B cell (primary cell): ENCODE measurements at regions not wholly inside any gene's neighbourhood (a gene's known extent, or its start where the extent isn't known, plus 50 kb on each side); places are given as distances from the start of the nearest gene placed in this dataset.

Experiments used
- ATAC-seq: fragments of 200-7000 bp; cut with Tn5 transposase; one replicate; pipeline ENCODE4 v1.10.0; 2021; ENCODE audit warnings: low read depth, mild to moderate bottlenecking, moderate number of reproducible peaks, moderate library complexity
- CTCF ChIA-PET: fragments of 350-600 bp; sonication (Branson Sonifier 250); formaldehyde crosslinking; loops from one replicate; lab custom pipeline; 2021; ENCODE audit warnings: antibody characterized with exemption, inconsistent platforms; lab: Charles Lee
- POLR2A ChIA-PET: fragments of 350-600 bp; sonication (Branson Sonifier 250); formaldehyde crosslinking; loops from one replicate; lab custom pipeline; 2021; ENCODE audit warnings: antibody characterized with exemption; lab: Charles Lee
- DNase-seq: peaks from one replicate; pipeline ENCODE4 v3.0.0; 2013
- H2AFZ ChIP-seq: 2 replicates; pipeline ENCODE4 v1.6.1; 2012; ENCODE audit warnings: mild to moderate bottlenecking, low read depth, low read length; ENCODE audit not compliant: insufficient read depth, poor library complexity, severe bottlenecking
- H3K27ac ChIP-seq, 2 donors: 1 replicate in 1 of 2; 2 replicates in 1 of 2; pipeline ENCODE4 v1.5.1; 2012 to 2013; ENCODE audit warnings: low read length in 2 of 2, mild to moderate bottlenecking in 2 of 2, moderate library complexity in 1 of 2
- H3K27me3 ChIP-seq, 4 experiments: fragments of 200-600 bp in 1 of 4; sonication (generic) in 1 of 4; replicated peaks in 1 of 4; 1 replicate in 2 of 4; 2 replicates in 2 of 4; pipeline versions ENCODE4 v1.6.1 to v1.7.0; 2013 to 2016; ENCODE audit warnings: low read length in 3 of 4, mild to moderate bottlenecking in 2 of 4, mixed read lengths in 1 of 4, moderate library complexity in 1 of 4; ENCODE audit not compliant: insufficient read depth in 4 of 4, control insufficient read depth in 3 of 4; ENCODE audit errors: control extremely low read depth in 1 of 4
- H3K36me3 ChIP-seq, 2 experiments: replicated peaks in 1 of 2; 1 replicate in 1 of 2; 2 replicates in 1 of 2; pipeline versions ENCODE4 v1.6.1 to v1.7.1; 2013; ENCODE audit warnings: low read length in 1 of 2; ENCODE audit not compliant: insufficient read depth in 2 of 2, control insufficient read depth in 1 of 2; ENCODE audit errors: control extremely low read depth in 1 of 2, extremely low read depth in 1 of 2
- H3K4me1 ChIP-seq, 2 donors: fragments of 200-600 bp in 1 of 2; sonication (generic) in 1 of 2; 1 replicate in 1 of 2; 2 replicates in 1 of 2; pipeline versions ENCODE4 v1.5.1 to v1.6.1; 2013 to 2017; ENCODE audit warnings: low read length in 2 of 2; ENCODE audit not compliant: control insufficient read depth in 2 of 2, insufficient read depth in 2 of 2
- H3K4me2 ChIP-seq: replicated peaks from 2 replicates; pipeline ENCODE3; 2012; ENCODE audit warnings: mild to moderate bottlenecking, low read depth, low read length; ENCODE audit not compliant: poor library complexity, severe bottlenecking
- H3K4me3 ChIP-seq, 5 experiments: fragments of 200-600 bp in 1 of 5; sonication (generic) in 1 of 5; 1 replicate in 3 of 5; 2 replicates in 2 of 5; pipeline versions ENCODE4 v1.5.1 to v1.7.0; 2011 to 2016; ENCODE audit warnings: low read length in 4 of 5, mild to moderate bottlenecking in 4 of 5, low read depth in 2 of 5, control low read depth in 1 of 5, moderate library complexity in 1 of 5; ENCODE audit not compliant: insufficient read depth in 1 of 5; ENCODE audit errors: control extremely low read depth in 1 of 5, extremely low read depth in 1 of 5
- H3K79me2 ChIP-seq: fragments of 200-600 bp; sonication (generic); one replicate; pipeline ENCODE4 v1.6.0; 2016; ENCODE audit warnings: low read length; ENCODE audit not compliant: control insufficient read depth, insufficient read depth
- H3K9ac ChIP-seq: fragments of 200-600 bp; sonication (generic); 2 replicates; pipeline ENCODE4 v1.6.1; 2017; ENCODE audit warnings: mild to moderate bottlenecking, low read length, moderate library complexity
- H3K9me3 ChIP-seq, 3 donors: one replicate each; pipeline versions ENCODE4 v1.6.1 to v1.7.1; 2013; ENCODE audit warnings: low read length in 2 of 3; ENCODE audit not compliant: control insufficient read depth in 2 of 3, insufficient read depth in 1 of 3; ENCODE audit errors: control extremely low read depth in 1 of 3
- H4K20me1 ChIP-seq: 2 replicates; pipeline ENCODE4 v1.6.0; 2012; ENCODE audit warnings: mild to moderate bottlenecking, low read length; ENCODE audit not compliant: insufficient read depth, control insufficient read depth, poor library complexity, severe bottlenecking
- H3K27ac Mint-ChIP-seq: one replicate; pipeline ENCODE4 v1.8.0; 2021; ENCODE audit warnings: mixed read lengths
- H3K27me3 Mint-ChIP-seq: one replicate; pipeline ENCODE4 v1.8.0; 2021; ENCODE audit warnings: mixed read lengths
- H3K4me1 Mint-ChIP-seq: one replicate; pipeline ENCODE4 v1.8.0; 2021; ENCODE audit warnings: mixed read lengths
- H3K4me3 Mint-ChIP-seq: one replicate; pipeline ENCODE4 v1.8.0; 2021; ENCODE audit warnings: mixed read lengths
- H3K9me3 Mint-ChIP-seq: one replicate; pipeline ENCODE4 v1.8.0; 2022; ENCODE audit warnings: mixed read lengths; ENCODE audit not compliant: insufficient read depth
- EZH2 ChIP-seq: IDR thresholded peaks from 2 replicates; pipeline ENCODE4 v1.6.1; 2012; ENCODE audit warnings: borderline replicate concordance, low read depth, mild to moderate bottlenecking, moderate library complexity, low read length; ENCODE audit not compliant: insufficient read depth, poor library complexity, severe bottlenecking
- intact Hi-C: fragments of 100-400 bp; cut with micrococcal nuclease; formaldehyde crosslinking; loops from one replicate; pipeline ENCODE4 v1.10.0; 2022
- TF ChIP-seq, protein P1 (sequence below): fragments of 200-600 bp; IDR thresholded peaks from one replicate; pipeline ENCODE4 v1.8.0; 2022; ENCODE audit warnings: antibody characterized with exemption, mild to moderate bottlenecking

DNA sequence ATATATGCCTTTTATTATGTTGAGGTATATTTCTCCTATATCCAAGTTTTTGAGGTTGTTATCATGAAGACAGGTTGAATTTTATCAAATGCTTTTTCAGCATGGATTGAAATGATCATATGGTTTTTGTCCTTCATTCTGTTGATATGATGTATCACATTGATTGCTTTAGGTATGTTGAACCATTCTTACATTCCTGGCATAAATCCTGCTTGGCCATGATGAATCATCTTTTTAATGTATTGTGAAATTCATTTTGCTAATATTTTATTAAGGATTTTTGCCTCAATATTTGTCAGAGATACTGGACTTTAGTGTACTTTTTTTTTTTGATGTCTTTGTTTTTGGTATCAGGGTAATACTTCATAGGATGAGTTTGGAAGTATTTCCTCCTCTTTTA is 283.8 kb upstream of the C11orf87 start:
- CTCF ChIA-PET, result no interaction called here
- Histone ChIP-seq H3K4me2 (no peak overlapping the region), H3K4me3 (no peak overlapping the region), H2AFZ (no peak overlapping the region), H3K36me3 (no peaks in the 10 kb centered on the region), H3K27ac (no peak overlapping the region), H3K4me1 (no peaks in the 10 kb centered on the region), H3K79me2 (no peaks in the 10 kb centered on the region), H4K20me1 (no peaks in the 10 kb centered on the region), H3K9ac (no peak overlapping the region), H3K9me3 (peaks cover 0 to 1% (median 0%) of the 10 kb centered on the region in 3 donors), H3K27me3 (no peaks in the 10 kb centered on the region)
- H3K4me3 Mint-ChIP-seq, result no peak overlapping the region
- H3K9me3 Mint-ChIP-seq, result no peaks in the 10 kb centered on the region
- H3K4me1 Mint-ChIP-seq, result no peaks in the 10 kb centered on the region
- no peak overlapping the region for H3K27ac Mint-ChIP-seq
- TF ChIP-seq EZH2, result no peak
- TF ChIP-seq, protein P1, sequence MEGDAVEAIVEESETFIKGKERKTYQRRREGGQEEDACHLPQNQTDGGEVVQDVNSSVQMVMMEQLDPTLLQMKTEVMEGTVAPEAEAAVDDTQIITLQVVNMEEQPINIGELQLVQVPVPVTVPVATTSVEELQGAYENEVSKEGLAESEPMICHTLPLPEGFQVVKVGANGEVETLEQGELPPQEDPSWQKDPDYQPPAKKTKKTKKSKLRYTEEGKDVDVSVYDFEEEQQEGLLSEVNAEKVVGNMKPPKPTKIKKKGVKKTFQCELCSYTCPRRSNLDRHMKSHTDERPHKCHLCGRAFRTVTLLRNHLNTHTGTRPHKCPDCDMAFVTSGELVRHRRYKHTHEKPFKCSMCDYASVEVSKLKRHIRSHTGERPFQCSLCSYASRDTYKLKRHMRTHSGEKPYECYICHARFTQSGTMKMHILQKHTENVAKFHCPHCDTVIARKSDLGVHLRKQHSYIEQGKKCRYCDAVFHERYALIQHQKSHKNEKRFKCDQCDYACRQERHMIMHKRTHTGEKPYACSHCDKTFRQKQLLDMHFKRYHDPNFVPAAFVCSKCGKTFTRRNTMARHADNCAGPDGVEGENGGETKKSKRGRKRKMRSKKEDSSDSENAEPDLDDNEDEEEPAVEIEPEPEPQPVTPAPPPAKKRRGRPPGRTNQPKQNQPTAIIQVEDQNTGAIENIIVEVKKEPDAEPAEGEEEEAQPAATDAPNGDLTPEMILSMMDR, result no peak
- H3K27me3 Mint-ChIP-seq, result peaks cover 6% of the 10 kb centered on the region
- no peak for DNase-seq
- ATAC-seq, result no peak
- intact Hi-C loops, result no loop called here
- POLR2A ChIA-PET, result no interaction called here

GRCh38 chr11:109140426-109140825 is 281.6 kb upstream of the C11orf87 start:
- Histone ChIP-seq H2AFZ (no peak overlapping the region), H3K4me1 (no peaks in the 10 kb centered on the region), H3K27ac (no peak overlapping the region), H3K36me3 (no peaks in the 10 kb centered on the region), H3K9me3 (peaks cover 0 to 1% (median 0%) of the 10 kb centered on the region in 3 donors), H4K20me1 (no peaks in the 10 kb centered on the region), H3K27me3 (no peaks in the 10 kb centered on the region), H3K79me2 (no peaks in the 10 kb centered on the region), H3K4me3 (no peak overlapping the region), H3K4me2 (no peak overlapping the region), H3K9ac (no peak overlapping the region)
- TF ChIP-seq, protein P1, result no peak
- no peak for TF ChIP-seq EZH2
- Mint-ChIP-seq H3K27ac (no peak overlapping the region), H3K4me1 (no peaks in the 10 kb centered on the region), H3K27me3 (peaks cover 6% of the 10 kb centered on the region), H3K9me3 (no peaks in the 10 kb centered on the region), H3K4me3 (no peak overlapping the region)
- intact Hi-C loops, result no loop called here
- ATAC-seq (no peak), DNase-seq (no peak)
- CTCF ChIA-PET, result no interaction called here
- POLR2A ChIA-PET, result no interaction called here
